GM18870 (cell line): ENCODE measurements at regions not wholly inside any gene's neighbourhood (a gene's known extent, or its start where the extent isn't known, plus 50 kb on each side); places are given as distances from the start of the nearest gene placed in this dataset.

Experiments
- ATAC-seq: cut with Tn5 transposase; IDR thresholded peaks from one replicate; pipeline ENCODE4 v1.9.1; 2021; ENCODE audit warnings: moderate library complexity; ENCODE audit not compliant: unreplicated experiment

- ATAC-seq, result no peak
These were observed 74.3 kb upstream of the CCDC150 start for GRCh38 chr2:196565106-196565765.

GRCh38 chr2:196565982-196566381 is 73.5 kb upstream of the CCDC150 start:
- no peak for ATAC-seq

DNA sequence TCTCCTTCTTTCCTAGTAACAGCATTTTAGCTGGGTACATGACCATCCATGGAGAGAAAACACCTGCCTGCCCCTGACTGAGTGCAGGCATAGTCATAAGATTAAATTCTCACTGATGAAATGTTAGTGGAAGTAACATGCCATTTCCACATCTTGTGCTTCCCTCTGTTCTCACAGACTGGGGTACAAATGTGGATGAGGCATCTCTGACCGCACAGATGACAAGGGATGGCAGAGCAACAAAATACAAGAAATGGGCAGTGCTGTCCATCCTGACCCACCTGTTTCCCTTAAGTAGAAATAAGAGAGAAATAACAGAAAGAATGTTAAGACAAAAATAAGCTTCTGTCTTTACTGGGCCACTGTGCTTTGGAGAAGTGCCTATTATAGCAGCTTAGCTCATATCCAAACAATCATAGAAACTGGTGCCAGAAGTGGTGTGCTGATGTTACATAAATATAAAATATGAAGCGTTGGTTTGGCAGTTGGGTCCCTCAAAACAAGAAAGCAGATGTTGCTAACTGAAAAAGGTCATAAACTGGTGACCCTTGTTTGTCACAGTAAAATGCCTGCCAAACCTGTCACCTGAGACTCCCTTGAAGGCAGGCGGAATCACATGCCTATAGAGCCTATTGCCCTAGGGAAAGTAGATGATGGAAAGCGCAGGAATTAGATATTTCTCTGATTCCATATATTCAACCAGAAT is 72.4 kb upstream of the CCDC150 start:
- no peak for ATAC-seq

DNA sequence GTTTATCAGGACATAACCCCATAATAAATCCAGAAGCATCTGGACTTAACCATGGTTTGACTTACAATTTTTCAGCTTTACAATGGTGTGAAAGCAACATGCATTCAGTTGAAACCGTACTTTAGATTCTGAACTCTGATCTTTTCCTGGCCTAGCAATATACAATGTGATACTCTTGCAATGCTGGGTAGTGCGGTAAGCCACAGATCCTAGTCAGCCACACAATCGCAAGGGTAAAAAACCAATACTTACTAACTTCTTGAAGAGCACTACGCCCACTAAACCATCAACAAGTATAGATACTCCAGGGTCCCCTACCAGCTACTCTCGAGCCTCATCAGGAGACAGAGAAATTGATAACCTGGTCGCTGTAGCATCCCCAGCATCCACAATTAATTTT is 71.0 kb upstream of the CCDC150 start:
- no peak for ATAC-seq

- no peak for ATAC-seq
These were observed 54.6 kb upstream of the CCDC150 start for GRCh38 chr2:196584903-196585302.

DNA sequence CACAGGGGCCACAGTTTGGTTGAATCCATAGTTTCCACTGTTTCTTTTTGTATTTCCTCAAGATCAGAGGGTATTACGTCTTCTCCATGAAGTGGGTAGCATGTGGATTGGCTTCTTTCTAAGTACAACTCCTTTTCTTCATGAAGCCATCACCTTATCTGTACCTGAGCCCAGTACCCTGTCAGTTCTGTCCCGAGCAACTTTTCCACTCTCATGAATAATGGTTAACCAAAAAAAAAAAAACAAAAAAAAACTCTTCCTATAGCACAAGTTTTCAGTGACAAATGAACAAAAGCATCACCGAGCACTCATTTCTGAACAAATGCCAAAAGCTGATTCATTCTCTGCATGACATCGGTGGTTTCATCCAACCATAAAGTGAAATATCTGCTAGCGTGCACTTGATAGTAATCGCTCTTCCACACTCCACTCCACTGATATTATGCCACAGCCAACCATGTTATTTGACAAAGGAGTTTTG is 53.0 kb upstream of the CCDC150 start:
- no peak for ATAC-seq

DNA sequence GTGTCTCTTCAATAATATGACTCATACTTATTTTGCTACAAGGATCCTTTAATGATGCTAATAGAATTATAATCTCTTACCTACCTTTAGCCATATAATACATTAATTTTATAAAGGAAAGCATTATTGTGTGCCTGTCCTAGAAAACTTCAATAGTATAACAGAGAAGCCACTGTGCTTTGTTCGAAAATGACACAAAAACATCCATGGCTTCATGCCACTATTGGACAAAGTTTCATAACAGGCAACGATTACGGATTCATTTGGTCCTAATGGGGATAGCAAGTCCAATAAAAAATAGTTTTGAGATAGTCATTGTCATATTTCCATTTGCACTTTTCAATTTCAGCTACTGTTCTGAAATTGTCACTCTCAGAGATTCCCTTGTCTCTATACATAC is 52.5 kb upstream of the CCDC150 start:
- no peak for ATAC-seq

DNA sequence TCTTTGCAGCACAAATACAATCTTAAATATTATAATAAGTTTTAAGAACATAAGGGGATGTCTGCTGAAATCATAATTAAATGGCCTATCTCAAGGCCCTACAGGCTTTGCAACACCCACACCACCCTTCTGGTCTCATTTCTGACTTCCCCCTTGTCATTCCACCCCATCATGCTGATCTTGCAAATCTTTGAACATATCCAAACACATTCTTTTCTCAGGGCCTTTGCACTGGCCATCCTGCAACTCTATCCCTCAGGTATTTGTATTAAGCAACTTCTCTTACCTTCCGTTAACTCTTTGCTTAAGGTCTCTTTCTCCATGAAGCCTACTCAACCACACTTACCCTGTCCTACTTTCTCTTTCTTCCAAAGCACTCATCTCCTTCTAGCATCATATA is 51.8 kb upstream of the CCDC150 start:
- ATAC-seq, result no peak

- ATAC-seq, result no peak
These were observed 50.1 kb upstream of the CCDC150 start for GRCh38 chr2:196589419-196589818.
